H9 (cell line): ENCODE measurements at regions not wholly inside any gene's neighbourhood (a gene's known extent, or its start where the extent isn't known, plus 50 kb on each side); places are given as distances from the start of the nearest gene placed in this dataset.

ENCODE experiments used
- DNase-seq: peaks from one replicate; pipeline ENCODE4 v3.0.0-alpha.2; 2017
- H2AFZ ChIP-seq: one replicate; pipeline ENCODE4 v1.6.1; 2013; ENCODE audit warnings: mild to moderate bottlenecking, low read length, control low read depth, moderate library complexity
- H2AK5ac ChIP-seq: 2 replicates; pipeline ENCODE4 v1.6.1; 2013; ENCODE audit warnings: low read length, control low read depth, mixed read lengths; ENCODE audit not compliant: insufficient read length
- H2BK120ac ChIP-seq: one replicate; pipeline ENCODE4 v1.6.1; 2013; ENCODE audit warnings: low read depth, mild to moderate bottlenecking, low read length, control low read depth, inconsistent platforms; ENCODE audit not compliant: poor library complexity, severe bottlenecking
- H2BK12ac ChIP-seq: 2 replicates; pipeline ENCODE4 v1.6.1; 2013; ENCODE audit warnings: low read length, control low read depth, mixed read lengths, low read depth; ENCODE audit not compliant: insufficient read length
- H2BK15ac ChIP-seq: 2 replicates; pipeline ENCODE4 v1.6.1; 2013; ENCODE audit warnings: low read depth, low read length, control low read depth
- H2BK20ac ChIP-seq: one replicate; pipeline ENCODE4 v1.6.1; 2013; ENCODE audit warnings: low read depth, mild to moderate bottlenecking, low read length, control low read depth, inconsistent platforms; ENCODE audit not compliant: poor library complexity, severe bottlenecking
- H2BK5ac ChIP-seq: 2 replicates; pipeline ENCODE4 v1.6.1; 2013; ENCODE audit warnings: low read length, control low read depth, mixed read lengths; ENCODE audit not compliant: insufficient read length
- H3K14ac ChIP-seq: 2 replicates; pipeline ENCODE4 v1.6.1; 2013; ENCODE audit warnings: low read length, control low read depth; ENCODE audit not compliant: insufficient read depth
- H3K18ac ChIP-seq: 2 replicates; pipeline ENCODE4 v1.6.1; 2013; ENCODE audit warnings: low read depth, mild to moderate bottlenecking, mixed read lengths, low read length, control low read depth; ENCODE audit not compliant: insufficient read length
- H3K23ac ChIP-seq: 2 replicates; pipeline ENCODE4 v1.6.1; 2013; ENCODE audit warnings: low read length, control low read depth, mixed read lengths, low read depth; ENCODE audit not compliant: insufficient read length
- H3K23me2 ChIP-seq: 2 replicates; pipeline ENCODE4 v1.6.1; 2013; ENCODE audit warnings: low read depth, mild to moderate bottlenecking, mixed read lengths, low read length, control low read depth; ENCODE audit not compliant: insufficient read length, poor library complexity, severe bottlenecking
- H3K27ac ChIP-seq: 2 replicates; pipeline ENCODE4 v1.5.1; 2013; ENCODE audit warnings: low read length, control low read depth, mixed read lengths, low read depth; ENCODE audit not compliant: insufficient read length
- H3K27me3 ChIP-seq: 2 replicates; pipeline ENCODE4 v1.6.1; 2013; ENCODE audit warnings: low read length, control low read depth, inconsistent platforms; ENCODE audit not compliant: insufficient read depth
- H3K4ac ChIP-seq: 2 replicates; pipeline ENCODE4 v1.6.1; 2013; ENCODE audit warnings: low read depth, mild to moderate bottlenecking, control low read depth, inconsistent platforms, low read length, moderate library complexity
- H3K4me1 ChIP-seq: 2 replicates; pipeline ENCODE4 v1.6.1; 2013; ENCODE audit warnings: low read length, control low read depth, inconsistent platforms; ENCODE audit not compliant: insufficient read depth
- H3K4me2 ChIP-seq: 2 replicates; pipeline ENCODE4 v1.6.1; 2013; ENCODE audit warnings: low read length, control low read depth, mixed read lengths; ENCODE audit not compliant: insufficient read length, insufficient read depth
- H3K56ac ChIP-seq: 2 replicates; pipeline ENCODE4 v1.6.1; 2013; ENCODE audit warnings: low read depth, mild to moderate bottlenecking, mixed read lengths, low read length, control low read depth; ENCODE audit not compliant: insufficient read length
- H3K79me1 ChIP-seq: 2 replicates; pipeline ENCODE4 v1.6.1; 2013; ENCODE audit warnings: low read depth, mild to moderate bottlenecking, moderate library complexity, low read length, control low read depth, inconsistent platforms; ENCODE audit not compliant: insufficient read depth, poor library complexity, severe bottlenecking
- H3K79me2 ChIP-seq: 2 replicates; pipeline ENCODE4 v1.6.1; 2013; ENCODE audit warnings: low read length, control low read depth, inconsistent platforms; ENCODE audit not compliant: insufficient read depth
- H3K9ac ChIP-seq: 2 replicates; pipeline ENCODE4 v1.6.1; 2013; ENCODE audit warnings: low read length, control low read depth, mixed read lengths; ENCODE audit not compliant: insufficient read length; ENCODE audit errors: extremely low read depth
- H3K9me3 ChIP-seq: one replicate; pipeline ENCODE4 v1.6.1; 2013; ENCODE audit warnings: low read depth, low read length, inconsistent platforms; ENCODE audit not compliant: control insufficient read depth
- H3T11ph ChIP-seq: one replicate; pipeline ENCODE4 v1.6.1; 2013; ENCODE audit warnings: mild to moderate bottlenecking, low read length, control low read depth, inconsistent platforms
- H4K20me1 ChIP-seq: one replicate; pipeline ENCODE4 v1.6.1; 2013; ENCODE audit not compliant: control insufficient read depth, insufficient read length, insufficient read depth
- H4K5ac ChIP-seq: 2 replicates; pipeline ENCODE4 v1.6.1; 2013; ENCODE audit warnings: low read depth, mild to moderate bottlenecking, mixed read lengths, low read length, control low read depth; ENCODE audit not compliant: insufficient read length
- H4K8ac ChIP-seq: replicated peaks from 2 replicates; pipeline ENCODE4 v1.6.1; 2013; ENCODE audit warnings: low read length, control low read depth, mixed read lengths, low read depth; ENCODE audit not compliant: insufficient read length
- H4K91ac ChIP-seq: 2 replicates; pipeline ENCODE4 v1.6.1; 2013; ENCODE audit warnings: low read depth, mild to moderate bottlenecking, moderate library complexity, mixed read lengths, low read length, control low read depth; ENCODE audit not compliant: insufficient read length
- H3K27ac Mint-ChIP-seq, 3 experiments: 2 replicates in 2 of 3; 3 replicates in 1 of 3; pipeline ENCODE4 v1.8.0; 2020 to 2021; ENCODE audit warnings: mixed read lengths in 3 of 3, mild to moderate bottlenecking in 1 of 3, moderate library complexity in 1 of 3
- H3K27me3 Mint-ChIP-seq: 2 replicates; pipeline ENCODE4 v1.8.0; 2021; ENCODE audit warnings: low read depth, mild to moderate bottlenecking, moderate library complexity, mixed read lengths
- H3K36me3 Mint-ChIP-seq, 3 experiments: 2 replicates in 2 of 3; 3 replicates in 1 of 3; pipeline ENCODE4 v1.8.0; 2020 to 2021; ENCODE audit warnings: low read depth in 3 of 3, mixed read lengths in 3 of 3; ENCODE audit not compliant: insufficient read depth in 1 of 3
- H3K4me1 Mint-ChIP-seq, 2 experiments: 2 replicates each; pipeline ENCODE4 v1.8.0; 2020; ENCODE audit warnings: mixed read lengths in 2 of 2
- H3K4me3 Mint-ChIP-seq, 2 experiments: 2 replicates in 1 of 2; 3 replicates in 1 of 2; pipeline ENCODE4 v1.8.0; 2020 to 2021; ENCODE audit warnings: mild to moderate bottlenecking in 2 of 2, mixed read lengths in 2 of 2, moderate library complexity in 1 of 2
- H3K9me3 Mint-ChIP-seq, 2 experiments: 2 replicates in 1 of 2; 3 replicates in 1 of 2; pipeline ENCODE4 v1.8.0; 2020; ENCODE audit warnings: mild to moderate bottlenecking in 2 of 2, mixed read lengths in 2 of 2, moderate library complexity in 1 of 2
- CTCF ChIP-seq: fragments of 200-600 bp; sonication (generic); conservative IDR thresholded peaks from 3 replicates; pipeline ENCODE4 v1.8.0; 2021; ENCODE audit warnings: antibody characterized with exemption, mild to moderate bottlenecking
- WGBS: extraction: QIAGEN DNeasy Blood & Tissue Kit; methylation state at CpG from one replicate; pipeline ENCODE4 v1.1.7; 2013; ENCODE audit warnings: missing lambda C conversion rate, low lambda C conversion rate, mixed read lengths; ENCODE audit not compliant: insufficient read length; ENCODE audit errors: extremely low coverage; 5-methylcytosine and 5-hydroxymethylcytosine counted together

DNA sequence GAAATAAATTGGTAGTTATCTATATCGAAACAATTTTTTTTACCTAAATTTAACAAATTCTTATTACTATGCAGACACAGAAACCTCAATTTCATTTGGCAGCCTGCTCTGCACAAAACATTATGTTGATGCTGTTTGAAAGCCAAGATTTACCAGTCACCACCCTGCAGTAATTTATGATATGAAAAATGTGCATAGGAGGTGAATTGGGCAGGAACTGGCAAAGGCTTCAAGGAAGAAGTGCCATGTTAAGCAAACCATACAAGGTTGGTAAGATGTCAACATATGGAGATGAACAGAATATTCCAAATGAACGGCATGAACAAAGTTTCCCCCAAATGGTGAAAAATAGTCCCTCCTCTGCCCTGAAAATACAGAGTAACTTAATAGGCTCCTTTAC, 54.2 kb upstream of the TAB2 start:
- Histone ChIP-seq H3K9ac (no peak overlapping the region), H3T11ph (no peak overlapping the region), H3K14ac (no peak overlapping the region), H2AK5ac (no peak overlapping the region), H4K8ac (no peak overlapping the region), H2AFZ (no peak overlapping the region), H3K23me2 (no peaks in the 10 kb centered on the region), H3K4me2 (no peak overlapping the region), H2BK15ac (no peak overlapping the region), H3K27me3 (no peaks in the 10 kb centered on the region), H2BK20ac (no peak overlapping the region), H3K18ac (no peak overlapping the region), H3K9me3 (no peaks in the 10 kb centered on the region), H3K79me2 (no peaks in the 10 kb centered on the region), H2BK12ac (no peak overlapping the region), H4K91ac (no peak overlapping the region), H4K5ac (no peak overlapping the region), H2BK120ac (no peak overlapping the region), H4K20me1 (no peaks in the 10 kb centered on the region), H3K4me1 (no peaks in the 10 kb centered on the region), H3K23ac (no peak overlapping the region), H3K56ac (no peak overlapping the region), H2BK5ac (no peak overlapping the region), H3K79me1 (no peaks in the 10 kb centered on the region), H3K27ac (no peak overlapping the region), H3K4ac (no peak overlapping the region)
- no CpG with 5 or more reads among the region's 2 CpGs for WGBS
- no peaks in the 10 kb centered on the region for H3K9me3 Mint-ChIP-seq
- H3K27ac Mint-ChIP-seq, result no peak overlapping the region; a peak in 1 of 7 replicates
- H3K36me3 Mint-ChIP-seq, result no peaks in the 10 kb centered on the region
- no peak for DNase-seq
- H3K4me1 Mint-ChIP-seq, result peaks cover 0 to 4% of the 10 kb centered on the region in 2 experiments; a peak in 2 of 4 replicates
- H3K4me3 Mint-ChIP-seq, result no peak overlapping the region
- peaks cover 2% of the 10 kb centered on the region; the same call in 1 of the 2 replicates for H3K27me3 Mint-ChIP-seq
- no peak for TF ChIP-seq CTCF
